ENCODE measurements at regions not wholly inside any gene's neighbourhood (a gene's known extent, or its start where the extent isn't known, plus 50 kb on each side); places are given as distances from the start of the nearest gene placed in this dataset.

GRCh38 chr16:79714440-79714839, 113.9 kb upstream of the MAF start:
- TF ChIP-seq CTCF (conservative IDR thresholded peaks at IDR 0.05; ENCODE audit: low read depth, low read length) = no peak
- TF ChIP-seq EZH2 (IDR thresholded peaks at IDR 0.05; ENCODE audit: borderline replicate concordance, low read depth, low read length, poor library complexity, severe bottlenecking) = no peak
